ENCODE measurements at regions not wholly inside any gene's neighbourhood (a gene's known extent, or its start where the extent isn't known, plus 50 kb on each side); places are given as distances from the start of the nearest gene placed in this dataset.

- POLR2A ChIA-PET (ENCODE audit: partially characterized antibody) = no interaction called here
Measured at GRCh38 chr10:122756656-122757055, 57.0 kb upstream of the C10orf120 start.

More at GRCh38 chr10:122756656-122757055, 57.0 kb upstream of the C10orf120 start:
- Histone ChIP-seq H2BK120ac (replicated peaks; ENCODE audit: low read depth, low read length) (no peak overlapping the region), H3K4ac (replicated peaks; ENCODE audit: insufficient read length, low read depth, low read length) (no peak overlapping the region), H3K18ac (ENCODE audit: extremely low read depth, low read length) (no peak overlapping the region), H2AFZ (ENCODE audit: low read length) (no peak overlapping the region), H2BK12ac (ENCODE audit: low read depth, low read length) (no peak overlapping the region), H3K14ac (ENCODE audit: insufficient read length) (no peak overlapping the region), H2AK5ac (ENCODE audit: low read depth, low read length) (no peak overlapping the region), H3K4me2 (ENCODE audit: insufficient read depth in 1 of 2, low read depth in 2 of 2, low read length in 2 of 2) (no peak overlapping the region), H3K79me1 (ENCODE audit: low read depth, low read length) (no peaks in the 10 kb centered on the region), H3K9ac (replicated peaks in 1 of 4; ENCODE audit: extremely low read depth in 1 of 4, low read depth in 3 of 4, low read length in 3 of 4) (no peak overlapping the region), H4K91ac (replicated peaks; ENCODE audit: insufficient read length, low read length) (no peak overlapping the region), H4K20me1 (replicated peaks in 1 of 2; ENCODE audit: control insufficient read depth in 1 of 2, insufficient read depth in 2 of 2, low read length in 2 of 2) (no peaks in the 10 kb centered on the region), H3K27ac (ENCODE audit: low read depth, low read length) (no peak overlapping the region), H2BK15ac (ENCODE audit: low read length) (no peak overlapping the region), H4K5ac (ENCODE audit: insufficient read length, low read depth, low read length) (no peak overlapping the region), H3K56ac (replicated peaks; ENCODE audit: insufficient read length, low read depth, low read length) (no peak overlapping the region), H2BK20ac (ENCODE audit: low read length) (no peak overlapping the region), H3K79me2 (ENCODE audit: control insufficient read depth in 1 of 2, insufficient read depth in 2 of 2, low read length in 2 of 2) (no peaks in the 10 kb centered on the region), H3K4me1 (replicated peaks in 1 of 4; ENCODE audit: control insufficient read depth in 3 of 4, insufficient read depth in 4 of 4, low read length in 3 of 4) (no peaks in the 10 kb centered on the region), H3K9me3 (ENCODE audit: insufficient read depth in 2 of 2, low read depth in 1 of 2, low read length in 1 of 2) (peaks cover 15 to 16% of the 10 kb centered on the region in 2 experiments), H3K4me3 (ENCODE audit: extremely low read depth in 1 of 4, insufficient read depth in 2 of 4, low read depth in 3 of 4, low read length in 4 of 4) (no peak overlapping the region), H3K23me2 (ENCODE audit: low read depth, low read length) (no peaks in the 10 kb centered on the region), H2BK5ac (ENCODE audit: low read depth, low read length) (no peak overlapping the region), H3K27me3 (replicated peaks in 1 of 4; ENCODE audit: control insufficient read depth in 3 of 4, extremely low read depth in 1 of 4, insufficient read depth in 3 of 4, low read length in 3 of 4) (no peaks in the 10 kb centered on the region; a peak in 1 of 7 replicates), H3K36me3 (ENCODE audit: control insufficient read depth in 2 of 4, insufficient read depth in 4 of 4, low read length in 3 of 4) (no peaks in the 10 kb centered on the region; a peak in 1 of 8 replicates), H3K23ac (ENCODE audit: insufficient read length) (no peak overlapping the region), H4K8ac (ENCODE audit: extremely low read depth, insufficient read depth, low read length) (no peak overlapping the region)
- 88% methylated on average over 8 of the region's 9 CpGs; no CpG with 5 or more reads in 1 of the 2 experiments for WGBS, 2 experiments (ENCODE audit: extremely low coverage in 1 of 2, insufficient coverage in 1 of 2, insufficient read length in 1 of 2, insufficient replicate concordance in 2 of 2, low coverage in 1 of 2, low lambda C conversion rate in 2 of 2, missing lambda C conversion rate in 1 of 2)
- FAIRE-seq = no peak
- CTCF ChIA-PET (ENCODE audit: partially characterized antibody) = no interaction called here
- TF ChIP-seq EGR1 (IDR thresholded peaks at IDR 0.05; ENCODE audit: borderline replicate concordance, low read depth, low read length) (no peak), MAX (IDR thresholded peaks at IDR 0.05) (no peak), ASH2L (IDR thresholded peaks at IDR 0.05; ENCODE audit: low read length) (no peak), RNF2 (IDR thresholded peaks at IDR 0.05; ENCODE audit: borderline replicate concordance, low read depth, low read length, missing control alignments, poor library complexity, severe bottlenecking) (no peak), TBP (IDR thresholded peaks at IDR 0.05; ENCODE audit: low read depth, low read length) (no peak), JUND (IDR thresholded peaks at IDR 0.05; ENCODE audit: low read length) (no peak), CEBPB (IDR thresholded peaks at IDR 0.05; ENCODE audit: low read depth, low read length) (no peak), NANOG (IDR thresholded peaks at IDR 0.05; ENCODE audit: insufficient read depth, low read depth, low read length, poor library complexity, severe bottlenecking) (no peak), CBX8 (IDR thresholded peaks at IDR 0.05; ENCODE audit: borderline replicate concordance, low read depth, low read length) (no peak), BACH1 (IDR thresholded peaks at IDR 0.05; ENCODE audit: low read length) (no peak), MAFK (IDR thresholded peaks at IDR 0.05; ENCODE audit: low read depth, low read length) (no peak), KDM5A (IDR thresholded peaks at IDR 0.05; ENCODE audit: low read length) (no peak)
- TF ChIP-seq, protein P1, sequence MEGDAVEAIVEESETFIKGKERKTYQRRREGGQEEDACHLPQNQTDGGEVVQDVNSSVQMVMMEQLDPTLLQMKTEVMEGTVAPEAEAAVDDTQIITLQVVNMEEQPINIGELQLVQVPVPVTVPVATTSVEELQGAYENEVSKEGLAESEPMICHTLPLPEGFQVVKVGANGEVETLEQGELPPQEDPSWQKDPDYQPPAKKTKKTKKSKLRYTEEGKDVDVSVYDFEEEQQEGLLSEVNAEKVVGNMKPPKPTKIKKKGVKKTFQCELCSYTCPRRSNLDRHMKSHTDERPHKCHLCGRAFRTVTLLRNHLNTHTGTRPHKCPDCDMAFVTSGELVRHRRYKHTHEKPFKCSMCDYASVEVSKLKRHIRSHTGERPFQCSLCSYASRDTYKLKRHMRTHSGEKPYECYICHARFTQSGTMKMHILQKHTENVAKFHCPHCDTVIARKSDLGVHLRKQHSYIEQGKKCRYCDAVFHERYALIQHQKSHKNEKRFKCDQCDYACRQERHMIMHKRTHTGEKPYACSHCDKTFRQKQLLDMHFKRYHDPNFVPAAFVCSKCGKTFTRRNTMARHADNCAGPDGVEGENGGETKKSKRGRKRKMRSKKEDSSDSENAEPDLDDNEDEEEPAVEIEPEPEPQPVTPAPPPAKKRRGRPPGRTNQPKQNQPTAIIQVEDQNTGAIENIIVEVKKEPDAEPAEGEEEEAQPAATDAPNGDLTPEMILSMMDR (IDR thresholded peaks at IDR 0.05; ENCODE audit: control extremely low read depth in 1 of 3, insufficient read depth in 1 of 3, low read depth in 1 of 3, low read length in 3 of 3) = no peak
- no peak for DNase-seq (ENCODE audit: low read depth in 1 of 2, low spot score in 2 of 2)

All from H1 (cell line).